ENCODE measurements at regions not wholly inside any gene's neighbourhood (a gene's known extent, or its start where the extent isn't known, plus 50 kb on each side); places are given as distances from the start of the nearest gene placed in this dataset.
A peak's percentile ranks its signal among the peaks of the same experiment; 100 is the strongest.

DNA sequence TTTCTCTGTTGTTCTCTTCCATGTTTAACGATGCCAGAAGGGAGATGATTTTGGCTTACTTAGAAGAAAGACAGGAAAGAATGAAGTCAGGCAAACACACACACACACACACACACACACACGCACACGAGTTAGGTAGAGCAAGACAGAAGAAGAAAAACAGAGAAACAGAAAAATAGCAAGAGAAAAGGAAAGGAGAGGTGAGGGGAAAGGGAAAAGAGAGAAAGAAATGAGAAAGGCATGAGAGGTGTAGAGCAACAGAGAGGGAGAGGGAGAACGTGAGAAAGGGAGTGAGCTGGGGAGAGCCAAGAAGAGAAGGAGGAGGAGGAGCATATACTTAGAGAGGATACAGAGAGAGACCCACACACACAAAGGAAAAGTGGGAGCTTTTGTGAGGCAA lies 385.3 kb downstream of the DOK5 start (continued):
- no peak for TF ChIP-seq RBBP5 (conservative IDR thresholded peaks at IDR 0.05)
- TF ChIP-seq, protein P1, sequence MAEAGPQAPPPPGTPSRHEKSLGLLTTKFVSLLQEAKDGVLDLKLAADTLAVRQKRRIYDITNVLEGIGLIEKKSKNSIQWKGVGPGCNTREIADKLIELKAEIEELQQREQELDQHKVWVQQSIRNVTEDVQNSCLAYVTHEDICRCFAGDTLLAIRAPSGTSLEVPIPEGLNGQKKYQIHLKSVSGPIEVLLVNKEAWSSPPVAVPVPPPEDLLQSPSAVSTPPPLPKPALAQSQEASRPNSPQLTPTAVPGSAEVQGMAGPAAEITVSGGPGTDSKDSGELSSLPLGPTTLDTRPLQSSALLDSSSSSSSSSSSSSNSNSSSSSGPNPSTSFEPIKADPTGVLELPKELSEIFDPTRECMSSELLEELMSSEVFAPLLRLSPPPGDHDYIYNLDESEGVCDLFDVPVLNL (IDR thresholded peaks at IDR 0.05; ENCODE audit: low read depth, low read length), result no peak
- TF ChIP-seq ZNF24 (IDR thresholded peaks at IDR 0.05), result no peak

DNA sequence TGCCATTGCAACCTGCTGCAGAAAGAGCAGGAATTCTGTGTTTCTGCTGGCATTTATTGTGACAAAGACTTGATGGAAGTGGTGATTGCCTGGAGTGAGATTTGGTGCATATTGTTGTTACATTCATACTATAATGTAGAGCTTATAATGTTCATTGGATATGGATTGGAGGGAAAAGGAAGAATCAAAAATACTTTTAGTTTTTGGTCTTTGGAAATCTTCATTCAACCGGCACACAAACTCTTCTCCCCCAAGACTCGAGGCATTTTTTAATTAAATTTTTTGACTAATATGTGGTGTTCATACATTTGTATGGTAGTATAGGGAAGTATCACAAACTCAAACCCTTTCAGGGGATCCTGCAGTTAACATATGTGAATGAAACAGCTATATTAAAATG lies 380.8 kb downstream of the DOK5 start:
- intact Hi-C loops (cut with micrococcal nuclease; ENCODE audit: unreplicated experiment) (no loop called here), in situ Hi-C loops (cut with MboI) (no loop called here)
- Histone ChIP-seq H3K9me3 (replicated peaks; ENCODE audit: control insufficient read depth, insufficient read depth, low read length) (no peaks in the 10 kb centered on the region), H3K4me1 (ENCODE audit: control insufficient read depth, insufficient read depth, low read length) (no peaks in the 10 kb centered on the region), H3K4me3 (no peak overlapping the region), H2AFZ (ENCODE audit: control insufficient read depth, low read depth, low read length) (no peak overlapping the region), H3K4me2 (ENCODE audit: control insufficient read depth, insufficient read depth) (no peak overlapping the region), H3K9ac (ENCODE audit: control insufficient read depth, insufficient read depth, low read length) (no peak overlapping the region), H4K20me1 (ENCODE audit: control insufficient read depth, insufficient read depth) (no peaks in the 10 kb centered on the region), H3K27ac (ENCODE audit: control insufficient read depth, insufficient read depth) (no peak overlapping the region), H3K27me3 (replicated peaks in 1 of 2; ENCODE audit: control insufficient read depth in 2 of 2, insufficient read depth in 2 of 2, low read length in 1 of 2) (no peaks in the 10 kb centered on the region), H3K36me3 (ENCODE audit: control insufficient read depth in 2 of 2, insufficient read depth in 2 of 2, low read length in 1 of 2) (no peaks in the 10 kb centered on the region), H3K79me2 (ENCODE audit: control insufficient read depth, insufficient read depth, low read length) (no peaks in the 10 kb centered on the region)
- WGBS (ENCODE audit: insufficient coverage, insufficient replicate concordance, low lambda C conversion rate, missing lambda C conversion rate), result 58% methylated on average over 2 of the region's 2 CpGs
- BruUV-seq (replicated peaks), result no TSS peak
- FAIRE-seq, result no peak
- ATAC-seq, result no peak
- ChIA-PET CTCF (interaction anchor here (0.8 kb wide), 1 partner anchor 9 kb away, joined by 3 read pairs; no protein-coding TSS in a partner anchor), POLR2A (no interaction called here), RAD21 (ENCODE audit: unreplicated experiment) (no interaction called here), SMC1A (ENCODE audit: uncharacterized antibody, unreplicated experiment) (no interaction called here)
- DNase-seq (ENCODE audit: low read depth, low spot score), result no peak
- TF ChIP-seq, protein P2, sequence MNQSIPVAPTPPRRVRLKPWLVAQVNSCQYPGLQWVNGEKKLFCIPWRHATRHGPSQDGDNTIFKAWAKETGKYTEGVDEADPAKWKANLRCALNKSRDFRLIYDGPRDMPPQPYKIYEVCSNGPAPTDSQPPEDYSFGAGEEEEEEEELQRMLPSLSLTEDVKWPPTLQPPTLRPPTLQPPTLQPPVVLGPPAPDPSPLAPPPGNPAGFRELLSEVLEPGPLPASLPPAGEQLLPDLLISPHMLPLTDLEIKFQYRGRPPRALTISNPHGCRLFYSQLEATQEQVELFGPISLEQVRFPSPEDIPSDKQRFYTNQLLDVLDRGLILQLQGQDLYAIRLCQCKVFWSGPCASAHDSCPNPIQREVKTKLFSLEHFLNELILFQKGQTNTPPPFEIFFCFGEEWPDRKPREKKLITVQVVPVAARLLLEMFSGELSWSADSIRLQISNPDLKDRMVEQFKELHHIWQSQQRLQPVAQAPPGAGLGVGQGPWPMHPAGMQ (IDR thresholded peaks at IDR 0.05; ENCODE audit: borderline replicate concordance), result no peak
- TF ChIP-seq ETV6 (conservative IDR thresholded peaks at IDR 0.05 in 1 of 2, IDR thresholded peaks at IDR 0.05 in 1 of 2; ENCODE audit: borderline replicate concordance in 1 of 2, low read depth in 1 of 2), result 0 out of 4 replicates have a peak, but pooled peaks of 1 of the 2 experiments have one; percentile 56

Measured in GM12878 (cell line).